ENCODE measurements at regions not wholly inside any gene's neighbourhood (a gene's known extent, or its start where the extent isn't known, plus 50 kb on each side); places are given as distances from the start of the nearest gene placed in this dataset.
"Not testable (repeated sequence)": the region's sequence is repeated elsewhere in the genome, so short reads cannot be mapped to it uniquely, and the experiment has no call there.

DNA sequence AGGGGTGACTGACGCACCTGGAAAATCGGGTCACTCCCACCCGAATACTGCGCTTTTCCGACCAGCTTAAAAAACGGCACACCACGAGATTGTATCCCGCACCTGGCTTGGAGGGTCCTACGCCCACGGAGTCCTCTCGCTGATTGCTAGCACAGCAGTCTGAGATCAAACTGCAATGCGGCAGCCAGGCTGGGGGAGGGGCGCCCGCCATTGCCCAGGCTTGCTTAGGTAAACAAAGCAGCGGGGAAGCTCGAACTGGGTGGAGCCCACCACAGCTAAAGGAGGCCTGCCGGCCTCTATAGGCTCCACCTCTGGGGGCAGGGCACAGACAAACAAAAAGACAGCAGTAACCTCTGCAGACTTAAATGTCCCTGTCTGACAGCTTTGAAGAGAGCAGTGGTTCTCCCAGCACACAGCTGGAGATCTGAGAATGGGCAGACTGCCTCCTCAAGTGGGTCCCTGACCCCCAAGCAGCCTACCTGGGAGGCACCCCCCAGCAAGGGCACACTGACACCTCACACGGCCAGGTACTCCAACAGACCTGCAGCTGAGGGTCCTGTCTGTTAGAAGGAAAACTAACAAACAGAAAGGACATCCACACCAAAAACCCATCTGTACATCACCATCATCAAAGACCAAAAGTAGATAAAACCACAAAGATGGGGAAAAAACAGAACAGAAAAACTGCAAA is 714.5 kb upstream of the PITX2 start:
- TF ChIP-seq, protein P1, sequence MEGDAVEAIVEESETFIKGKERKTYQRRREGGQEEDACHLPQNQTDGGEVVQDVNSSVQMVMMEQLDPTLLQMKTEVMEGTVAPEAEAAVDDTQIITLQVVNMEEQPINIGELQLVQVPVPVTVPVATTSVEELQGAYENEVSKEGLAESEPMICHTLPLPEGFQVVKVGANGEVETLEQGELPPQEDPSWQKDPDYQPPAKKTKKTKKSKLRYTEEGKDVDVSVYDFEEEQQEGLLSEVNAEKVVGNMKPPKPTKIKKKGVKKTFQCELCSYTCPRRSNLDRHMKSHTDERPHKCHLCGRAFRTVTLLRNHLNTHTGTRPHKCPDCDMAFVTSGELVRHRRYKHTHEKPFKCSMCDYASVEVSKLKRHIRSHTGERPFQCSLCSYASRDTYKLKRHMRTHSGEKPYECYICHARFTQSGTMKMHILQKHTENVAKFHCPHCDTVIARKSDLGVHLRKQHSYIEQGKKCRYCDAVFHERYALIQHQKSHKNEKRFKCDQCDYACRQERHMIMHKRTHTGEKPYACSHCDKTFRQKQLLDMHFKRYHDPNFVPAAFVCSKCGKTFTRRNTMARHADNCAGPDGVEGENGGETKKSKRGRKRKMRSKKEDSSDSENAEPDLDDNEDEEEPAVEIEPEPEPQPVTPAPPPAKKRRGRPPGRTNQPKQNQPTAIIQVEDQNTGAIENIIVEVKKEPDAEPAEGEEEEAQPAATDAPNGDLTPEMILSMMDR (IDR thresholded peaks at IDR 0.05), result not testable (repeated sequence)
- TF ChIP-seq POLR2AphosphoS5 (IDR thresholded peaks at IDR 0.05), result not testable (repeated sequence)
